ENCODE measurements at regions not wholly inside any gene's neighbourhood (a gene's known extent, or its start where the extent isn't known, plus 50 kb on each side); places are given as distances from the start of the nearest gene placed in this dataset.

DNA sequence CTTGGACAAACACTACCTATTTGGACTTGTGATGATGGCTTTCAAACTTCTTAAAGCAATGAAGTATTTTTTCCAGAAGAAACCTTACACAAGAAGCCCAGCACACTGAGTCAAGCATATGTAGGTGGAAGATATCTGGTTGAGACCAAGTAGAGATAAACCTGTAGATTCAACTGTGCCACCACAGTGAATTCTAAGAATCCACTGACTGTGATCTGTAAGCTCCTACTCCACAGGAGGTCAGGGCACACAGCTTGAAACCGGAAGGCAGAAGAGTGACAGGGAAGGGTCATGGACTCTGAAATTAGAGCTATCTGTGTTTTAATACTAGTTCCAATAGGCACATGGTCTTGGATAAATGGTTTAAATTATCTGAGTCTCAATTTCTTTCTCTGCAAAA lies 404.5 kb downstream of the ETS1 start:
- no peak for ATAC-seq (replicated peaks; ENCODE audit: extremely low read depth, poor library complexity, severe bottlenecking)
- H3K27ac Mint-ChIP-seq (ENCODE audit: low read depth): no peak overlapping the region
- peaks cover 23% of the 10 kb centered on the region for H3K4me1 Mint-ChIP-seq
- peaks cover 6% of the 10 kb centered on the region for H3K36me3 Mint-ChIP-seq (ENCODE audit: insufficient read depth)
- no peaks in the 10 kb centered on the region for H3K27me3 Mint-ChIP-seq
- peaks cover 14% of the 10 kb centered on the region for H3K9me3 Mint-ChIP-seq
- no peak for DNase-seq (ENCODE audit: low spot score in 2 of 2)
- H3K4me3 Mint-ChIP-seq: no peak overlapping the region

DNA sequence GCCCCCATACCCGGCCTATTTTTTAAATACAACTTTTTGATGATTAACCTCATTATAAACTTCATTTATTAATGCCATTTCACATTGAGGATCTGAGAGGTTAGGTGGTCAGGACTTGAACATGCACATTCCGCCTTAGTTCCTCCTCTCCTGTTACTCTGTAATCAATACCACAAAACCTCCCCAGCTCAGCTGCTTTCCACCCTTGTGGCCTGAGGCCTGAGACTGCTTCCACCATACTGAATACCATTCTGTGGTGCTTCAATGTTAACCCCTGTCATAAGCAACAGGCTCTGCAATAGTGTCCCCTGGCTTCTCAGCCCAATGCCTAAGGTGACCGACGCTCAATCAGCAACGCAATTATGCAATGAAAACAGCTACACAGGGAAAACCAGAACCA lies 405.4 kb downstream of the ETS1 start:
- ATAC-seq (replicated peaks; ENCODE audit: extremely low read depth, poor library complexity, severe bottlenecking) (no peak), DNase-seq (ENCODE audit: low spot score in 2 of 2) (no peak)
- peaks cover 14% of the 10 kb centered on the region for H3K9me3 Mint-ChIP-seq
- no peak overlapping the region for H3K27ac Mint-ChIP-seq (ENCODE audit: low read depth)
- H3K27me3 Mint-ChIP-seq: no peaks in the 10 kb centered on the region
- H3K4me3 Mint-ChIP-seq: no peak overlapping the region
- H3K4me1 Mint-ChIP-seq: peaks cover 16% of the 10 kb centered on the region
- peaks cover 6% of the 10 kb centered on the region for H3K36me3 Mint-ChIP-seq (ENCODE audit: insufficient read depth)

DNA sequence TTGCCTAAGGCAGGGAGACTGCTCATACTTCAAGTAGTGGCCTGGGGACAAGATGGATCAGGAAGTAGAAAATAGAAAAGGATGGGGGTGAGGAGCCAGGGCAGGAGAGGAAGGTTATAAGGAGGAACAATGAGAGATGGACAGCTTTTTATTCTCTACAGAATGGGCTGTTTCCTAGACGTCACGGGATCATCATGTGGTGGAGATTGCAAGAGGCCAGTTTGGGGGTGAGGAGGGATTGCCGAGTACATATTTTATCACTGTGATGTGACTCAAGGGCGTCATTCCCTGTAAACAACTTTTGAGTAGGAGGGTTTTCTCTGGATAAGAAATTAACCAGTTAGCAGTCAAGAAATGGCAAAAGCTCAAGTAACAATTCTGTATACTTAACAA lies 406.3 kb downstream of the ETS1 start:
- DNase-seq (ENCODE audit: low spot score in 2 of 2): no peak
- no peak for ATAC-seq (replicated peaks; ENCODE audit: extremely low read depth, poor library complexity, severe bottlenecking)
- H3K36me3 Mint-ChIP-seq (ENCODE audit: insufficient read depth): peaks cover 5% of the 10 kb centered on the region
- H3K4me3 Mint-ChIP-seq: no peak overlapping the region
- H3K27ac Mint-ChIP-seq (ENCODE audit: low read depth): peak overlapping the region; percentile 29
- peaks cover 16% of the 10 kb centered on the region for H3K4me1 Mint-ChIP-seq
- no peaks in the 10 kb centered on the region for H3K27me3 Mint-ChIP-seq
- H3K9me3 Mint-ChIP-seq: peaks cover 8% of the 10 kb centered on the region

DNA sequence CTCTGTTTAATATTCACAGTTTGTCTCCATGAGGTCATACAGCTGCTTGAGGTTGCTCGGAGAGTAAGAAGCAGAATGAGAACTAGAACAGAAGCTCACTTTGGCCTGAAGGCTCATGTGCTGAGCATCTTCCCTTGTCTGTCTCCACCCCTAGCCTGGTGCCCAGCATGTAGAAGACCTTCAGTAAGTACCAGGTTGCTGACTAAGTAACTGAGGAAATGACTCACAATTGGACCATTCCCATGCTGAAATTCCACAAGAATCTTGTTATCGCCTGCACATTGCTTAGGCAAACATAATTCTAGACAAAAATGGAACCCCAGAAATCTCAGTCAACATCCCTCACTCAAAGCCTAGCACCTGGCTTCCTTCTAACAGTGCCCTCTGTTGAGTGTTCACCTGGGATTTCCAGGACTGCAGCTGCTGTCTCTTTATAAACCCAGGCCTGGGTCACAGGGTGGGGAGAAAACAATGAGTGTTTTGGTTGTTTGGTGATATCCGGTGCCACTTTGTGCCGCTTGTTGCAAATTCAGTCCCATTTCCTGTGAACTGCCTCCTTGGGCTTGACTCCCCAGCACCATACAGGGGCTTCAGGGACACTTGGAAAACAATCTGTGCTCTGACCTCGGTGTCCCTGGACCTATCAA lies 406.8 kb downstream of the ETS1 start:
- Mint-ChIP-seq H3K9me3 (peaks cover 7% of the 10 kb centered on the region), H3K4me3 (no peak overlapping the region), H3K4me1 (peaks cover 16% of the 10 kb centered on the region), H3K27me3 (no peaks in the 10 kb centered on the region), H3K27ac (ENCODE audit: low read depth) (peak overlapping the region; percentile 29), H3K36me3 (ENCODE audit: insufficient read depth) (peaks cover 4% of the 10 kb centered on the region)
- DNase-seq (ENCODE audit: low spot score in 2 of 2) (no peak), ATAC-seq (replicated peaks; ENCODE audit: extremely low read depth, poor library complexity, severe bottlenecking) (no peak)

DNA sequence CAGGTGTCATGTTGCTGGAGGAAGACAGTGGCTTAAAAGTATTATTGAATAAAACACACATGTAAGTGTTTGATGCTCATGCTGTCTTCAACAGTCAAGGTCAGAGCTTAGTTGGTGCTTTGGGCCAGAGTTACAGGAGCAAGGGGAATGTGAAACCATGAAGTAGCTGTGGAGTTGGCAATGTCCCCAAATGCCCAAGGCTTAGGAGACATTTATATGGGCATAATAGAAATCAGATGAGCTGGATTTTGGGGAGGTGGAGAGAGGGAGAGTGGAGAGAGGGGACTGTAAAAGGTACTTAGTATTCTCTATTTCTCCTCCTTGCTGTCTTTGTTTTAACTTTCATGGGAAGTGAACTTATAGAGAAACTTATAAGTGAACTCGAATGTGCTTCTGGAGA lies 407.8 kb downstream of the ETS1 start:
- Mint-ChIP-seq H3K36me3 (ENCODE audit: insufficient read depth) (peaks cover 2% of the 10 kb centered on the region), H3K27ac (ENCODE audit: low read depth) (peak overlapping the region; percentile 29), H3K4me1 (peaks cover 16% of the 10 kb centered on the region), H3K9me3 (no peaks in the 10 kb centered on the region), H3K27me3 (no peaks in the 10 kb centered on the region), H3K4me3 (no peak overlapping the region)
- DNase-seq (ENCODE audit: low spot score in 2 of 2): no peak
- no peak for ATAC-seq (replicated peaks; ENCODE audit: extremely low read depth, poor library complexity, severe bottlenecking)

DNA sequence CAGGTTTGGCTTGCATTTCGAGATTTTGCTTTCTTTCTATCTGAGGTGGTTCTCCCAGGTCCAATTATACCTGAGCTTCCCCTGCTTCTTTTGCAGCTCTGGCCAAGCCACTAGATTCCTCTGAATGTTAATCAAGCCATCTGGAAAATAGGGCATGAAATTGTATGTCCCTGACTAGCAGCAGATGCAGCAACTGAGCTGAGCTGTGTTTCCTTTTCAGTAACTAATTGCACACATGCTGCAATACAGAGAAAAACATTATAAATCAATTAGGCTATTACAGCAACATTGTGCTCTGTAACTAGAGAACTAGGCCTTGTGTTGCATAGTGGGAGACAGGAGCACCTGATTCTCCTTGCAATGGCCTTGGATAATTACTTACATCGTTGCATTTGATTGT lies 408.3 kb downstream of the ETS1 start:
- no peaks in the 10 kb centered on the region for H3K27me3 Mint-ChIP-seq
- H3K27ac Mint-ChIP-seq (ENCODE audit: low read depth): peak overlapping the region; percentile 29
- no peak overlapping the region for H3K4me3 Mint-ChIP-seq
- peaks cover 16% of the 10 kb centered on the region for H3K4me1 Mint-ChIP-seq
- ATAC-seq (replicated peaks; ENCODE audit: extremely low read depth, poor library complexity, severe bottlenecking) (no peak), DNase-seq (ENCODE audit: low spot score in 2 of 2) (no peak)
- no peaks in the 10 kb centered on the region for H3K9me3 Mint-ChIP-seq
- H3K36me3 Mint-ChIP-seq (ENCODE audit: insufficient read depth): peaks cover 2% of the 10 kb centered on the region

DNA sequence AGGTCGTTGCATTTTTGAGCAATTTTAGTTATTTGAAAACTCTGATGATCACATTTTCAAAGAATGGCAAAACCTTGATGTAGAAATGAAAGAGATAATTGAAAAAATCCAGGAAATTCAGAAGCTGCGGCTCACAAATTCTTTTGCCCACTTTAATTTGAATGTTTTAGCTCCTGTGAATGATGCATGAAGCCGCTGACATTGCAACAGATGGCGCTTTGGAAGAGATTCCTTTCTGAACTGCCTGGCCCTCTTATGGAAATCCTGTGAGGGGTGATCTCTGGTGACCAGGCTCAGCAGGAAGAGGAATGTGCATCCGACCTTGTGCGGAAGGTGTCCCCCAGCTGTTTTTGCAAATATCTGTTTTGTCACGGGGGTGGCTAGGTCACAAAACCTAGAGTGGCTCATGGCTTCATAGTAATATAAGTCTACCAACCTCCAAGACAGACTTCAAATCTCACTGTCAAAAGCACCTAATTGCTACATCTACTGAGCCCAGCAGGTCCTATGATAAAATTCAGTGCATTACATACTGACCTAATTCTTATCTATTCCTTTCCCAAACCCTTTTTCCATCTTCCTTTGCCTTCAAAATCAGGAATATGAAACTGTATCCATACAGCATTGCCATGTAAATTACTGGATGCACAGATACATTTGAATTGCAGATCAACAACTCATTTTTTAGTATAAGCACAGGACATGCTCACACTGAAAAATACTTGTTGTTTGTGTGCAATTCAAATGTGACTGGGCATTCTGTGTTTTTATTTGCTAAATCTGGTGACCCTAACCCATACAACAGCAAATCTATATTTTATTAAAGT lies 412.7 kb downstream of the ETS1 start:
- Mint-ChIP-seq H3K4me1 (peaks cover 8% of the 10 kb centered on the region), H3K4me3 (no peak overlapping the region), H3K36me3 (ENCODE audit: insufficient read depth) (peaks cover 2% of the 10 kb centered on the region), H3K27ac (ENCODE audit: low read depth) (no peak overlapping the region), H3K9me3 (no peaks in the 10 kb centered on the region), H3K27me3 (no peaks in the 10 kb centered on the region)
- DNase-seq (ENCODE audit: low spot score in 2 of 2) (no peak), ATAC-seq (replicated peaks; ENCODE audit: extremely low read depth, poor library complexity, severe bottlenecking) (no peak)

DNA sequence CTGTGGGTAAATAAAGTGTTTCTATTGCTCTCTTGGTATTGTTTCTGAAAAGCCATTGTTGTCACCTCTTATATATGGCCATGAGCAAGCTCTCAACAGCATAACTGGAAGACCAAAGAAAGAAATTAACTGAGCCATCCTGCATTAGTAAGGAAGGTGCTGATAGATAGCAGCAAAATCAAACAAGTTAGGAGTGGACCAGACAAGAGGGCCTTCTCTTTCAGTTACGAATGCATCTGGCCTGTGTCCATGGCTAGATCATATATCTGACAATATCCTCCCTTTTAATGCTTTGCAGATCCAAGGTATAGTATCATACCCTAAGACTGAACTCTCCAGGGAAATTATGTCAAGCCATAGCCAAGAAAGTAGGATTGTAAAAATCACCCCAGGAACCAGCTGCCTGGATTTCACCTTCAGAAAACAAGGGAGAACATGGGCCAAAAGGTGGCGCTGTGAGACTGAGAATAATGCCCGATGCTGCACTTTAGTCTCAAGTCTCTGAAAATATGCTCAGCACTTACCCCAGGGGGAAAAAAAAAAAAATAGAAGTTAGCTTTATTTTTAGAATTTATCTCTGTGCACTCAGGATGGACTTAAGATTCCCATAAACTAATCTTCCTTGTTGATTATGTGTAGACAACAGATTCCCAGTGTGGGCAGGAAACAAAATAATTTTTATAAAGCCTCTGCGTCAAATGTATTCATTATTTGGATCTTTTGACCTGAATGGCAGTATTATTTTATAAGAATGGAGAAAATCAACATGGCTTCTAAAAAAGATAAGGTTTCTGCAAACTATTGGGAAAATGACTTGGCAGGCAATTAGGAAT lies 415.1 kb downstream of the ETS1 start:
- Mint-ChIP-seq H3K36me3 (ENCODE audit: insufficient read depth) (peaks cover 3% of the 10 kb centered on the region), H3K4me3 (no peak overlapping the region), H3K4me1 (no peaks in the 10 kb centered on the region), H3K27ac (ENCODE audit: low read depth) (no peak overlapping the region), H3K9me3 (no peaks in the 10 kb centered on the region), H3K27me3 (no peaks in the 10 kb centered on the region)
- ATAC-seq (replicated peaks; ENCODE audit: extremely low read depth, poor library complexity, severe bottlenecking) (peak; percentile 72), DNase-seq (ENCODE audit: low spot score in 2 of 2) (peak; percentile 74 to 83)

DNA sequence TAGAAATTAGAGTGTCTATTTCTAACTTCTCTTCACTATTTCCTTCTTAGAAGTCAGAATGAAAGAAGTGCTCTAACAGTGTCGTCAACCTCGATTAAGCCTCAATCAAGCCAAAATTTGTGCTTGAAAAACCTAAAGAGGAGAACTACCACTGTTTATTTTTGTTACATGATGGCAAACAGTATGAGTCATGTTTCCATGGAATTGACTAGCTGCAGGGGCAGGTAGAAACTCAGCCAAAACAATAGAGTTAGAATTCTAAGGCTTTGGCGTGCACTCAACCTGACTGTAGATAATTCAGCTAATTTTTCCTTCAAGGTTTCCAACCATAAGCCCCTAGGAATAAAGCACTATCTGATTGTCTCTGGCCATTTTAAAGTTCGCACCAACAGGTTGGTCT lies 415.9 kb downstream of the ETS1 start:
- Mint-ChIP-seq H3K4me3 (no peak overlapping the region), H3K9me3 (no peaks in the 10 kb centered on the region), H3K27ac (ENCODE audit: low read depth) (no peak overlapping the region), H3K4me1 (no peaks in the 10 kb centered on the region), H3K27me3 (no peaks in the 10 kb centered on the region), H3K36me3 (ENCODE audit: insufficient read depth) (peaks cover 5% of the 10 kb centered on the region)
- ATAC-seq (replicated peaks; ENCODE audit: extremely low read depth, poor library complexity, severe bottlenecking) (no peak), DNase-seq (ENCODE audit: low spot score in 2 of 2) (no peak)

DNA sequence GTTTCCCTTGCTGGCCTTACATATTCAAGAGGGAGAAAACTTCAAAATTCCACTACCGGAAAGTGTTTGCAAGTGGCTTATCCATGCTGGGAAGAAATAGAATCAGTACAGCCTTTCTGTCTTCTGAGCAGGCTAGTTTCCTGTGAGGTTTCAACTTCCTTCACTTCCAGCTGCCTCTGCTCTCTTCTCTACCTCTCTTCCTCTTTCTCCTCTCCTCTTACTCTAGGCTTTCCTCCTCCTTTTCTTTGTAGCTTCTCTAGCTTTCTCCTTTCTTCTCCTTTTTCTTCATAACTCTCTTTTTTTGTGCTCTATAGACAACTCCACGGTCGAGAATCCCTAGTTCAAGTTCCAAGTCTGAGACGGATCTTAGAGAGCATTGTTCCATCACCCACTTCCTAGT lies 421.8 kb downstream of the ETS1 start:
- H3K27ac Mint-ChIP-seq (ENCODE audit: low read depth): no peak overlapping the region
- H3K36me3 Mint-ChIP-seq (ENCODE audit: insufficient read depth): peaks cover 5% of the 10 kb centered on the region

DNA sequence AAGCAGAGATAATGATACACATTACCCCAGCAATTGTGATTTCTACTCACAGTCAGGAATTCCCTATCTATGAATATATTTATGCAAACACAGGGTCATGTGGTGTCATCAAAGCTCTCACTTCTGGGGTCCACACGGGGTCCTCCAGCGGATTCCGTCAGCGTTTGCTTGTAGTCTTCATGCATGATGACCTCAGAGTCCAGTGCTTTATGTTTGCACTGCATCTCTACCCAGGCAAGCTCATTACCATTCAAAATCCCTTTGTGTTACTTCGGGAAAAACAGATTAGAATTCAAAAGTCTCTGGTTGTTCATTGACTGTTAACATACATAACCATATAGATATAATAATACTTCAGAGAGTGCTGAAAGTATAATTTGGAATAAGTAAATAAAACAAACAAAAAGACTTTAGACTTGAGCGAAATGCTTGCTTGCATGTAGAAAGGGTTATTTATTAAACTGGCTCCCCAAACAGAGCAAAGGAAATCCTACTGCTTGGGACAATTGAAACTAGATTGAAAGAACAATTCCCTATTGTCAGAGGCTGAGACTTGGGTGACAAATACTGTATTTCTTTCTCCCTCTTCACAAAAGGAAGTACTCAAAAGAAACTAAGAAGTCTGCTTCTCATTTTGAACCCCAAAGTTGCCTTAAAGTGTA lies 423.1 kb downstream of the ETS1 start:
- Mint-ChIP-seq H3K27me3 (no peaks in the 10 kb centered on the region), H3K4me1 (peaks cover 6% of the 10 kb centered on the region), H3K27ac (ENCODE audit: low read depth) (no peak overlapping the region), H3K4me3 (no peak overlapping the region), H3K9me3 (no peaks in the 10 kb centered on the region), H3K36me3 (ENCODE audit: insufficient read depth) (peaks cover 5% of the 10 kb centered on the region)
- DNase-seq (ENCODE audit: low spot score in 2 of 2): no peak
- no peak for ATAC-seq (replicated peaks; ENCODE audit: extremely low read depth, poor library complexity, severe bottlenecking)

More for the DNA sequence above, 421.8 kb downstream of the ETS1 start:
- DNase-seq (ENCODE audit: low spot score in 2 of 2) (no peak), ATAC-seq (replicated peaks; ENCODE audit: extremely low read depth, poor library complexity, severe bottlenecking) (no peak)
- H3K9me3 Mint-ChIP-seq: no peaks in the 10 kb centered on the region
- peaks cover 6% of the 10 kb centered on the region for H3K4me1 Mint-ChIP-seq
- H3K4me3 Mint-ChIP-seq: no peak overlapping the region
- H3K27me3 Mint-ChIP-seq: no peaks in the 10 kb centered on the region

DNA sequence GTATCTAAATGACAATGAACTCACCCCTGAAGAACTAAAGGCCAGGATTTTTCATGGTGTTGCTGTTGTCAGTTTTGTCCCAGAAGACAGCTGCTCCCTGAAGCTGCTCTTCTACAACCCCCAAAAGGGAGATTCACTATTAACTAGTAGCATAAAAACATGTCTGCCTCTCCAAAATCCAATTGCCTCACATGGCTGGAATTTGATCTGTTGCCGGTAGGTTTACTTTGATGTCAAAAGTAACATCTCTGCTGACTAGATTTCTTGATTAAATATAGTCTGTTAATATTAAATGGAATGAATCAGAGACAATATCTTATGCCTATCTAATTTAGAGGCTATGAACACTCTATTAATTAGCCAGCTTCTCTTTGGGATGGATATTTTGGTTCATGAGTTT lies 425.4 kb downstream of the ETS1 start:
- no peak for DNase-seq (ENCODE audit: low spot score in 2 of 2)
- H3K36me3 Mint-ChIP-seq (ENCODE audit: insufficient read depth): peaks cover under 1% of the 10 kb centered on the region
- H3K27me3 Mint-ChIP-seq: no peaks in the 10 kb centered on the region
- ATAC-seq (replicated peaks; ENCODE audit: extremely low read depth, poor library complexity, severe bottlenecking): no peak
- no peaks in the 10 kb centered on the region for H3K9me3 Mint-ChIP-seq
- H3K27ac Mint-ChIP-seq (ENCODE audit: low read depth): no peak overlapping the region
- peaks cover 6% of the 10 kb centered on the region for H3K4me1 Mint-ChIP-seq
- H3K4me3 Mint-ChIP-seq: no peak overlapping the region
